DMS79 treated with DMSO at 0.1 percent for 48 hours (cell line): ENCODE measurements at regions not wholly inside any gene's neighbourhood (a gene's known extent, or its start where the extent isn't known, plus 50 kb on each side); places are given as distances from the start of the nearest gene placed in this dataset.
A peak's percentile ranks its signal among the peaks of the same experiment; 100 is the strongest.
"Not testable (repeated sequence)": the region's sequence is repeated elsewhere in the genome, so short reads cannot be mapped to it uniquely, and the experiment has no call there.

Experiments
- DNase-seq: peaks from one replicate; lab custom pipeline; 2025; lab: John Stamatoyannopoulos, UW

DNA sequence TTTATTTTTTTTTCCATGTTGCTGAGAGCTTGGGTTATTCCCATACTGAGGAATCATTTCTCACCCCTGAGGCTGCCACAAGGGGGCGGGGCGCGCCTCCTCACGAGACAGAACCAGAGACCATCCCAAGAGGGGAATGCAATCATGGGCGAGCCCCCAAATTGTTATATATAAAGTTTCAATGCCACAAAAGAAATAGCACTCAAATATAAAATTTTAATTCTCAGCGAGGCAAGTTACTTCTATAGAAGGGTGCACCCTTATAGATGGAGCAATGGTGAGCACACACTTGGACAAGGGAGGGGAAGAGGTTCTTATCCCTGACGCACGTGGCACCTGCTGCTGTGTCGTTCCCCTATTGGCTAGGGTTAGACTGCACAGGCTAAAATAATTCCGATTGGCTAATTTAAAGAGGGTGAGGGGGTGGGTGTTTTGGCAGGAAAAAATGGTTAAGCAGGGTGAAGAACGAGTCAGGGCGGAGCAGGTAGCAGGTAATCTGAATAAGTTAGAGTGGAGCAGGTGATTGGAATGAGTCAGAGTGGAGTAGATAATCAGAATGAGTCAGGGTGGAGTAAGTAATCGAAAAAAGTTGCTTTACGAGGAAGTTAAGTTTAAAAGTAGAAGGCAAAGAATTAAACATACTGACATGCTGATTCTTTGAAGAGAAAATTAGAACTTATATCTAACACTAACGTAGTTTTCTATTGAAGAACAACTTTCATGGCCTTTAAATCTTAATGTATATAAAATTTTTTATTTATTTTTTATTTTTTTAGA is 177.5 kb downstream of the MTCL1 start:
- DNase-seq: no peak

DNA sequence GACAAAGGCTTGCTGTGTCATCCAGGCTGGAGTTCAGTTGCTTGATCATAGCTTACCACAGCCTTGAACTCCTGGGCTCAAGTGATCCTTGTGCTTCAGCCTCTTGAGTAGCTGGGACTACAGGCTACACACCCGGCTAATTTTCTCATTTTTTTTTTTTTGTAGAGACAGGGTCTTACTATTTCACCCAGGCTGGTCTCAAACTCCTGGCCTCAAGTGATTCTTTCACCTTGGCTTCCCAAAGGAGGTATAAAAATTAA is 178.0 kb downstream of the MTCL1 start:
- no peak for DNase-seq

DNA sequence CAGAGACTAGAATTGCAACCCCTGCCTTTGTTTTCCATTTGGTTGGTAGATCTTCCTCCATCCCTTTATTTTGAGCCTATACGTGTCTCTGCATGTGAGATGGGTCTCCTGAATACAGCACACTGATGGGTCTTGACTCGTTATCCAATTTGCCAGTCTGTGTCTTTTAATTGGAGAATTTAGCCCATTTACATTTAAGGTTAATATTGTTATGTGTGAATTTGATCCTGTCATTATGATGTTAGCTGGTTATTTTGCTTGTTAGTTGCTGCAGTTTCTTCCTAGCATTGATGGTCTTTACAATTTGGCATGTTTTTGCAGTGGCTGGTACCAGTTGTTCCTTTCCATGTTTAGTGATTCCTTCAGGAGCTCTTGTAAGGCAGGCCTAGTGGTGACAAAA is 182.5 kb downstream of the MTCL1 start:
- not testable (repeated sequence) for DNase-seq

DNA sequence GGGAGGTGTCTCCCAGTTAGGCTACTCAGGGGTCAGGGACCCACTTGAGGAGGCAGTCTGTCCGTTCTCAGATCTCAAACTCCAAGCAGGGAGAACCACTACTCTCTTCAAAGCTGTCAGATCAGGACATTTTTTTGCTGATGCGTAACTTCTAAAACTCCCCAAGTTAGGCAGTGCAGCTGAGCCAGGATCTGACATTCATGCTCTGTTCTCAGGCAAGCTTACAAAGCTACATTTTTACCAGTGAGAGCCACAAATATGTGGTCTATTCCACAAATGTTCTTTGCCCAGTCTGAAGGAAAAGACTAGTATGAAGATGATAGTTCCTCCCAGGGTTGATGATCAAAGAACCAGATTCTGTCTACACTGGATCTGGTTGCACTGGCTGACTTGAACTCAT is 184.1 kb downstream of the MTCL1 start:
- no peak for DNase-seq

DNA sequence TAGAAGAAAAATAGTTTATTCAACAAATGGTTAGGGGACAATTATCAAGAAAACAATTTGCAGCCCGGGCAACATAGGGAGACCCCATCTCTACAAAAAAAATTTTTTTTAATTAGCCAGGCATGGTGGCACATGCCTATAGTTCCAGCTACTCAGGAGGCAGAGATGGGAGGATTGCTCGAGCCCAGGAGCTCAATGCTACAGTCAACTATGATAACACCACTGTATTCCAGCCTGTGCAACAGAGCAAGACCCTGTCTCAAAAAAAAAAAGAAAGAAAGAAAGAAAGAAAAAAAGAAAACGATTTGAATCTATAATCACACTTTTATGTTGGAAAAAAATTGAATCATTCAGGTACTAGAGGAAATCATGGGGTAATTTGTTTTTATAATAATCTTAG is 185.1 kb downstream of the MTCL1 start:
- DNase-seq: not testable (repeated sequence)

DNA sequence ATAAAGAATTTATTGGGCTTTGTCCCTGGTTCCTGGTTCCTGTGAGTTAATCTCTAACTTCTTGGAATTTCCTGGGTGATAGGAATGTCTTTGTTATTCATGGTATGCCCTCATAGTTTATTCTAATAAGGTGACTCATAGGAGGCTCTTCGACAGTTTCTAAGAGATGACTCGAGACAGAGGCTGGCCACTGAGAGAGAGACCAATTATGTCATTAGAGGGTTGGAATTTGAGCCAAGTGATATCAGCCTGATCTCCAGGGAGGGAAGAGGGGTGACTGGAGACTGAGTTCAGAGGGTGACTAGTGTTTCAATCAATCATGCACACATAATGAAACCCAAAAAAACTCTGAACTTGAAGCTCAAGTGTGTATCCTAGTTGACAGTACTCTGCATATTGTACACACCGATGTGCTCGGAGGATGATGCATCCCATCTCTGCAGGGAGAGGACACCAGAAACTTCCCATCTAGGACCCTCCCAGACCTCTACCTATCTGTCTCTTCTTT is 185.7 kb downstream of the MTCL1 start:
- DNase-seq: peak; percentile 13

DNA sequence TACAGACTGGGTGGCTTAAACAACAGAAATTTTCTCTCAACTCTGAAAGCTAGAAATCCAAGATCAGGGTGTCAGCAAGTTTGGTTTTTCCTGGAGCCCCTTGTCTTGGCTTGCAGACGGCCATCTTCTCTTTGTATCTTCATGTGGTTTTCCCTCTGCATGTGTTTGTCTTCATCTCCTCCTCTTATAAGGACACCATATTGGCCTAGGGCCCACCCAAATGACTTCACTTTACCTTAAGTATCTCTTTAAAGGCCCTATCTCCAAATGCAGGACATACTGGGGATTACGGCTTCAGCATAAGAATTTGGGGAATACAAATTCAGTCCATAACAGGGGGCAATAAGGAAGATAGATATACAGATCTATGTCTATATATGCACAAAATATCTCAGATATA is 187.9 kb downstream of the MTCL1 start:
- DNase-seq: no peak

DNA sequence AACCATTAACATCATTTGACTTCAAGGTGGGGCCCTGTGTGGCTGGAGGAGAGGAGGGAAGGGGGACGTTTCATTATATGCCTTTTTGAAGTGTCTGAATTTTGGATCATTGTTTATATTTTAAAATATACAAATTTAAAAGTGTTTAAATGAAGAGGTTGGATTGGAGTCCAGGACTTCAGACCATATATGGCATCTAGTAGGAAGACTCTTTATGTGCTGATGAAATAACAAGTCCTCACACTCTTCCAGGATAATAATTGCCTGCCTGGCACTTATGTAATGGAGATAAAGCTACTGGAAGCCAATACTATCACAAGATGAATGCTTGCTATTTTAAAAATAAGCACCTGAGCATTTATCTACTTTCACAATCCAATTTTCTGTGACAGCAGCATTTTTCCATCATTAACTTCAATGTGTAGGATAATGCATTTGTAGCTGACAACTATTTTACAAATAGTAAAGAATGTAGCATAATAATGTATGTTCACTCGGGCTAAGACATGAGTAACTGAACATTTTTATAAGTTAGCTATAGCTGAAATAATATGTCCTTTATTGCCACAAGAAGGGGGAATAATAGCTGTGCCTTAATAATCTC is 188.4 kb downstream of the MTCL1 start:
- no peak for DNase-seq

DNA sequence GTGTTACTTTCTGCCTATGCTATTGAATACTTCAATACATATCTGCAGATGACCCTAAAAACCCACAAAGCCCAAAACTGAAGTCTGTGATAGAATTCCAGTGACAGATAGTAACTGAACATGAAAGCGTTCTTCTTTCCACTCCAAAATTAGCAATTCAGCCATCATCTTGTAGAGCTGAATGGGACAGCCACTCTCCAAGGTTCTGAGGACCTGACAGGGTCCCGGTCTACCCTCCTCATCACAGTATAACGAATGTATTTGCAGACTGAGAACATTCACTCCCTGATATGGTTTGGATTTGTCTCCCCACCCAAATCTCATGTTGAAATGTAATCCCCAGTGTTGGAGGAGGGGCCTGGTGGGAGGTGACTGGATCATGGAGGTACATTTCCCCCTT is 189.5 kb downstream of the MTCL1 start:
- DNase-seq: no peak

DNA sequence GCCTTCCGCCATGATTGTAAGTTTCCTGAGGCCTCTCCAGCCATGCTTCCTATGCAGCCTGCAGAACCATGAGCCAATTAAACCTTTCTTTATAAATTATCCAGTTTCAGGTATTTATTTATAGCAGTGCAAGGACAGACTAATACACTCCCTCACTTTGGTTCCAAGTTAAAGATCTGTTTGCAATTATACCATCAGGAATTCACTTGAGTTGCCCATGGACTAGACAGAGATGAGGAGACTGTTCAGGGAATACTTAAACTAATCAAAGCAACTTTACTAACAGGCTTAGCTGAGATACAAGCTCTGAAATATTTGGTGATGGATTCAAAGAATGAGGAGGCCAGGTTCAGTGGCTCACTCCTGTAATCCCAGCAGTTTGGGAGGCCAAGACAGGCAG is 190.0 kb downstream of the MTCL1 start:
- no peak for DNase-seq

DNA sequence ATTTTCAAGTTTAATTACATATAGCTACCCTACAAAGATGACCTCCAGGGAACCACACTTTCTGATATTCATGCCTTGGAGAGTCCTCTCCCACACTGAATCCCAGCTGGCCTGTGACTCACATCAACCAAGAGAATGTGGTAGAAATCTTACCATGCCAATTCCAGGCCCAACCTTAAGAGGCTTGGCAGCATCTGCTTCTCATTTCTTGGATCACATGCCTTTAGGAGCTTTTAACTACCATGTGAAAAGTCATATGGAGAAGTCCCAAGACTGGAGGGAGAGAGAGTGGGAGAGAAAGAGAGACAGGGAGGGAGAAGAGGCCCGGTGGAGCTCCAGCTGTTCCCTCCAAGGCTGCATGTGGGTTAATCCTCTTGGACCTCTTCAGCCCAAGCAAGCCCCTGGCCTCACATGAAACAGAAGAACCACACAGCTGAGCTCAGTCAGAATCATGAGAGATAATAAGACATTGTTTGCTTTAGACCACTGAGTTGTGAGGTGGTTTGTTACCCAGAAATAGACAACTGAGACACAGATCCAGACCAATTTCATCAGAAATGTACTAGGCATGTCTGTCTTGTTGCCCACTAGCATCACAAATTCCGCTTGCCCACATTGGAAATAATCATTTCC is 190.7 kb downstream of the MTCL1 start:
- no peak for DNase-seq

DNA sequence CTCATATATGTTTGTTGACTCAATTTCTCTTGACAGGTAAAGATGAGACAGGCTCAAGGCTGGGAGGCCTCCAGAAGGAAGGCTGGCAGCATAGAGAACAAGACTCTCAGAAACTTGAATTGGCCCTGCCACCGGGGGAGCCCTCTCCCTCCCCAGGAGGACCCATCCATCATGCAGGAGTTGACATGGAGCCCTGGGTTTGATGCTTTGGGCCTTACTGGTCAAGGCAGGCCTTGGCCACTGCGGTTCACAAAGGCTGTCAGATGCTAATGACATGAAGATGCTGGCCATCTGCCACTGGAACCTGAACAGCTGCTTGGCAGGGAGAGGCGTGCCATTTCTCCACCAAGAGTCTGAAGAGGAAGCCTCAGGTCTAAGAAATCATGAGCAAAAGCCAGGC is 193.6 kb downstream of the MTCL1 start:
- no peak for DNase-seq

DNA sequence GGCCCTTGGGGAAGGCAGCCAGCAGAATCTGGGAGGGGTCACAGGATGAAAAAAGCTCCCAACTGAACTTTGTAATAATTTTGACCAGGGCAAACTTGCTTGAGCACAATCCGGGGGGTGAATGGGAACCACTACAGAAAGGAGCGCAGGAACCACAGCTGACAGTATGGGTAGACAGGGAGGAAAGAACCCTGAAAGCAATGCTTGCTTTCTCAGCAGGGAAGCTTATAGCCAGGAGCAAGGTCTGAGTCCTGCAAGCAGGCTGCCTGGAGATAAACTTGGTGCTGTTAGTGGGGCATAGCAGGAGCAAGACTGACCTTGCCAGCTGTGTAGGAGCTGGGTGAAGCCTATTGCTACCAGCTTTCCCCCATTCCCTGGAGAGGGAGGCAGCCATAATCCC is 195.2 kb downstream of the MTCL1 start:
- DNase-seq: no peak

DNA sequence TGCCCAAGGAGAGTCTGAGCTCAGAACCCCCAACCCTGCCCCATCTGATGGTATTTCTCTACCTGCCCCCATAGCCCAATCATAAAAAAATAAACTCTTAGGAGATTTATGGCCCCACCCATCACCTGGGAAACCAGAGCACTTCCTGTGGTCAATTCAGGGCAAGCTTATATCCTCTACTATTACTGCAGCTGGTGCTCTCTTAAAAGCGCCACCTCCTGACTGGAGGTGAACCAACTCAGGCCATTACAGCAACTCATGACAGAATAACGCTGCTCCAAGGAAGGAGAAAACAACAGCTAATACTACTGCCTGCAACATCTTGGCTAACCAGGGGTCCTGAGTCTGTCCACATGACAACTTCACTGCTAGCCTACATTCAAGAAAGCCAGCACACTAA is 195.7 kb downstream of the MTCL1 start:
- no peak for DNase-seq

DNA sequence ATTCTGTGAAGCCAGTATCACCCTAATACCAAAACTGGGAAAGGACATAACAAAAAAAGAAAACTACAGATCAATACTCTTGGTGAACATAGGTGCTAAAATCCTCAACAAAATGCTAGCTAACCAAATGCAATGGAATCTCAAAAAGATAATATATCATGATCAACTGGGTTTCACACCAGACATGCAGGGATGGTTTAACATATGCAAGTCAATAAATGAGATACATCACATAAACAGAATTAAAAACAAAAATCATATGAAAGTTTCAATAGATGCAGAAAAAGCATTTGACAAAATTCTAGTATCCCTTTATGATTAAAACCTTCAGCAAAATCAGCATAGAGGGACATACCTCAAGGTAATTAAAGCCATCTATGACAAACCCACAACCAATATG is 198.2 kb upstream of the NDUFV2 start:
- no peak for DNase-seq

DNA sequence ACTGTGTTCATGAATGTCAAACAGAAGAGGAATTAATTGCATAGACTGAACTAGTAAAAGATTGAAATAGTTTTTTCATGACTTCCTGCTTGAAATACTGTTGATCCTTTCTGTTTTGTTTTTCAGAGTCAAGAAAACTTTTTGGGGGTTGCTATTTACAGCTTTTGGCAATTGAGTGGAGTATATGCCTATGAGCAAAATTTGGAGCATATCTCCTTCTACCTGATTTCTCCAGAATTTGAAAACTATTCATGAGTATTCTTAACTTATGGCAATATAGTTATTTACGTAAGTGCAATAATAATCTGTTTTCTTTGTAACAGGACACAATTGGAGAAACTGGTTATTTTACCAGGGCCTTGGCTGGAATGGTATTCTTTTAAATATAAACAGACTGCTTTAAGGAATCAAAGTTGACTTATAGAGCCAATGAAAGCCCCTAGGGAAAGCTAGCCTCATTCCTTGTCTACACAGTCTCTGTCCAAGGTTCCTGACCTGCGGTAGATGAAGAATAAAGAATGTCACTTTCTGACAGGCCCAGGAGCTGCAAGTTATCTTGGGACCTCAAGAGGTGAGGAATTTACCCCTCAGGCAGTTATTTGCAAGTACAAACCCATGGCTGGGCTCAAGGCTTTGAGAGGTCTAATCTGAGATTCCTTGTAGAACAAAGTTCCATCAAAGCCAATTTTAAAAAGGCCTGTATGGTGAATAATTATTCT is 193.5 kb upstream of the NDUFV2 start:
- no peak for DNase-seq

DNA sequence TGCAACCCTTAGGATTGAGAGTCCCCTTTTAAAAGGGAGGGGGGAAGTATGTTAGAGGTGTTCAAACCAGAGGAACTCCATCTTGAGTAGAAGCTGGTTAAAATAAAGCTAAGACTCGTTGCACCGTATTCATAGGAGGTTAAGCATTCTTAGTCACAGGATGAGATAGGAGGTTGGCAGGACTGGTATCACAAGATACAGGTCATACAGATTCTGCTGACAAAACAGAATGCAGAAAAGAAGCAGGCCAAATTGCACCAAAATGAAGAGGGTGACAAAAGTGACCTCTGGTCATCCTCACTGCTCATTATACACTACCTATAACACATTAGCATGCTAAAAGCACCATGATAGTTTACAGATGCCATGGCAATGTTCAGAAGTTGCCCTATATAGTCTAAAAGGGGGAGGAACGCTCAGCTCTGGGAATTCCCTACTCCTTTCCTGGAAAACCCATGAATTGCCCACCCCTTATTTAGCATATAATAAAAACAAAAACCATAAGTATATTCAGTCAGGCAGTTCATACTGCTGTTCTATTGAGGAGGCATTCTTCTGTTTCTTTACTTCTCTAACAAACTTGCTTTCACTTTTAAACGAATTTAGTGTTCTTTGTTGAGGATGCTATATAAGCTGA is 192.2 kb upstream of the NDUFV2 start:
- DNase-seq: no peak

DNA sequence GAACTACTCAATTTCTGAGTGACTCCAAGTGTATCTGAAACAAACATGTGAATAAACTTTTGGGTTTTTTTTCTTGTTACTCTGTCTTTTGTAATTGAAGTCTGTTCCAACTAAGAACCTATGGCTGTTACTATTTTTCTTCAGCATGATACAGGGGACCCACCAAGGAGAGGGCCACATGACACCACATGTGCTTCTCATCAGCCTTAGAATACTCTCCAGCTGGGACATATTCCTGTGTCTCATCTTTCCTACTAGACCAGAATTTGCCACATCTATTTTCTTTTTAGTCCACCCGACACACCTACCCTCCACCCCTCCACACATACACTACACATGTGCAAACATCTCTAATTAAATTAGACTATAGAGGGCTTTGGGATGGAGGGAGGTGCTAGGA is 191.7 kb upstream of the NDUFV2 start:
- no peak for DNase-seq

DNA sequence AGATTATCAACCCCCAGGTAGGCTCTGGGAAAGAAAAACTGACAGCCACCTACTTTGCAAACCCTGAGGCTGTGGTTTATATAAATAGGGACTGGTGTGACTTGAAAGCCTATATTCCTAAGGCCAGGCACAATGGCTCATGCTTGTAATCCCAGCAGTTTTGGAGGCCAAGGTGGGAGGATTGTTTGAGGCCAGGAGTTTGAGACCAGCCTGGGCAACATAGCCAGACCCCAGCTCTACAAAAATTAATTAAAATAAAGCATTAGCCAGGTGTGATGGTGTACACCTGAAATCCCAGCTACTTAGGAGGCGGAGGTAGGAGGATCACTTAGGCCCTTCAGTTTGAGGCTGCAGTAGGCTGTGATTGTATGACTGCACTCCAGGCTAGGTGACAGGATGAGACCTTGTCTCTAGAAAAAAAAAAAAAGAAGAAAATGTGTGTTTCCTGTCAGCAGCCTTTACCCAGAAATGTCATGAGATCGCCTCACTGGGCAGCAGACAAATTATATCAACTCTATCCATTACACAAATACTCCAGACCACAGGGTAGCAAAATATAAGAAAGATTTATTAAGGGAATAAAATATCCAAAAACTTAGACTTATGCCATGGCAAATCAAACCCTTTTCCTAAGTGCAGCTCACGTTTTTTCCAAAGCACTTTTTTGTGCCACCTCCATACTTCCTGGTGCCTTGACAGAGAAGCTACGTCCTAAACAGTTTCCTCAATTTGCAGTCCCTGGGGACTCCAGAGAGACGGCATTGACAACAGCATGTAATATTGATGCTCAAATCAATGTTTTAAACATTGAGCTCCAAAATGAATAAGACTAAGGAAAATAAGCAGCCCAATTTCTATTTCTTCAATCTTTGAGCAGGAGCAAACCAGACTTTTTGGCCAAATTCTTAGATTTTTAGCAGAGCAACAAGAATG is 190.8 kb upstream of the NDUFV2 start:
- no peak for DNase-seq

DNA sequence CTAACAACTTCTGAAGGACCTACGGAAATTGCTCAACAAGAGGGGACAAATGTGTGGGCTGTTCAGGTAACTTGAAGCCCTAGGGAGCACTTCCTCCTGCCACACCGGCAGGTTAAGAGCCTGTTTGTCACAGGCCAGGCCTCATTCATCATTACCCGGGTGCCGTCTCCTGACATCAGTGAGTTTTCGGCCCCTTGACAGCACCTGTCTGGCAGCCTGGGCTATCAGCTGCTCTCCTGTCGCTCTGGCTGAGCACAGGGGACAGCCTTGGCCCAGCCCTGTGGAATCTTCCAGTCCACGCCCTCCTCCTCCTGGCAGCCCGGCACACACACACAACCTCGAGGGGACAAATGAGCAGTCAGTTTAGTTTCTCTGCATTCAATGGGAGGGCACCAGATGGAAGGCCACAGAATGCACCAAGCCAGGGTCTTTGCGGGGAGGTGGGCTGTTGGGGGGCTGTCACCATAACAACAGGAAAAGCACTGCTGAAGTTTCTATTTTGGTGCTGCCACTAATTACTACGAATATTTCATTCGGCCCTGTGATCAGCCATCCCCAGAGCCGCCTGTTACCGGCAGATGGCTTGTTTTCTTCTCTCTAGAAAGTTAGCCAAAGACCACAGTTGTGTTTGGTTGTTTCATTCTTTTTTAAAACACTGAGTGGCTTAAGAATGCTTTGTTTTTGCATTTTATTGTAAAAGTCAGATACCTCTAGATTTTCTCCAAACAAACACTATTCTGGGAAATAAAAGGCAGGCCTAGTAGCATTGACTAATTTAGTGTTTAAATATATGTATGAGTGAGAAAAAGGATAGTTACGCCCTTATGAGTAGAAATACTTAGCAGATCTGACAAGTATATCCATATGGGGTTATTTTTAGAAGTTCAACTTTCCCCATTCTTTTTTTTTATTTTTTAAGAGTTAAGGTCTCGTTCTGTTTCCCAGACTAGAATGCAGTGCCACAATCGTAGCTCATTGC is 189.9 kb upstream of the NDUFV2 start:
- DNase-seq: peak; percentile 32
